Keratinocyte (primary cell): ENCODE measurements at regions not wholly inside any gene's neighbourhood (a gene's known extent, or its start where the extent isn't known, plus 50 kb on each side); places are given as distances from the start of the nearest gene placed in this dataset.

Experiments used
- DNase-seq: peaks from one replicate; pipeline ENCODE4 v3.0.0-alpha.2; 2011; ENCODE audit warnings: low read depth, missing footprints, low spot score
- FAIRE-seq: peaks from 2 replicates; lab custom pipeline; 2011; peaks lifted over from hg19 to GRCh38; lab: Jason Lieb, UNC
- H2AFZ ChIP-seq: 2 replicates; pipeline ENCODE4 v1.6.0; 2012; ENCODE audit warnings: low read length, control low read depth, inconsistent platforms; ENCODE audit not compliant: control insufficient read depth
- H3K27ac ChIP-seq: 2 replicates; pipeline ENCODE4 v1.5.1; 2011; ENCODE audit warnings: low read length; ENCODE audit not compliant: control insufficient read depth, insufficient read depth
- H3K27me3 ChIP-seq: 3 replicates; pipeline ENCODE4 v1.6.0; 2011; ENCODE audit warnings: low read length; ENCODE audit not compliant: control insufficient read depth, insufficient read depth; ENCODE audit errors: extremely low read depth
- H3K36me3 ChIP-seq, 2 experiments: 2 replicates in 1 of 2; 3 replicates in 1 of 2; pipeline ENCODE4 v1.5.1; 2011; ENCODE audit warnings: low read length in 2 of 2, mild to moderate bottlenecking in 1 of 2; ENCODE audit not compliant: control insufficient read depth in 2 of 2, insufficient read depth in 2 of 2; ENCODE audit errors: extremely low read depth in 1 of 2
- H3K4me1 ChIP-seq: 3 replicates; pipeline ENCODE4 v1.5.1; 2011; ENCODE audit warnings: low read length; ENCODE audit not compliant: control insufficient read depth, insufficient read depth; ENCODE audit errors: extremely low read depth
- H3K4me2 ChIP-seq: 3 replicates; pipeline ENCODE4 v1.6.0; 2011; ENCODE audit warnings: low read depth, low read length; ENCODE audit not compliant: control insufficient read depth, insufficient read depth; ENCODE audit errors: extremely low read depth
- H3K4me3 ChIP-seq, 3 experiments: fragments of 200-600 bp in 1 of 3; sonication (generic) in 1 of 3; 2 replicates in 2 of 3; 3 replicates in 1 of 3; pipeline ENCODE4 v1.5.1; 2011 to 2016; ENCODE audit warnings: low read length in 3 of 3, mild to moderate bottlenecking in 3 of 3, control low read depth in 2 of 3, inconsistent platforms in 1 of 3, low read depth in 1 of 3, mixed read lengths in 1 of 3, mixed run types in 1 of 3, moderate library complexity in 1 of 3; ENCODE audit not compliant: control insufficient read depth in 2 of 3, insufficient read depth in 2 of 3; ENCODE audit errors: extremely low read depth in 1 of 3
- H3K79me2 ChIP-seq: 2 replicates; pipeline ENCODE4 v1.6.0; 2012; ENCODE audit warnings: low read length; ENCODE audit not compliant: control insufficient read depth, insufficient read depth
- H3K9ac ChIP-seq: 3 replicates; pipeline ENCODE4 v1.6.0; 2011; ENCODE audit warnings: low read length; ENCODE audit not compliant: control insufficient read depth, insufficient read depth; ENCODE audit errors: extremely low read depth
- H3K9me1 ChIP-seq: 3 replicates; pipeline ENCODE4 v1.6.0; 2011; ENCODE audit warnings: low read length; ENCODE audit not compliant: control insufficient read depth, insufficient read depth; ENCODE audit errors: extremely low read depth
- H3K9me3 ChIP-seq: 2 replicates; pipeline ENCODE4 v1.5.1; 2012; ENCODE audit warnings: low read depth, low read length; ENCODE audit not compliant: control insufficient read depth
- H4K20me1 ChIP-seq: 3 replicates; pipeline ENCODE4 v1.6.0; 2011; ENCODE audit warnings: low read length; ENCODE audit not compliant: control insufficient read depth, insufficient read depth; ENCODE audit errors: extremely low read depth
- EZH2 ChIP-seq: IDR thresholded peaks from one replicate; pipeline ENCODE4 v1.6.1; 2012; ENCODE audit warnings: inconsistent platforms, mild to moderate bottlenecking, low read length, moderate library complexity
- dilution Hi-C: fragments of 300-500 bp; cut with MboI; formaldehyde crosslinking; loops from one replicate; pipeline ENCODE4 v1.7.0; 2020; ENCODE audit warnings: low sequenced_read_pairs; ENCODE audit not compliant: extremely low pct_ligation_motif_present
- TF ChIP-seq, protein P1 (sequence below), 3 experiments: IDR thresholded peaks in 1 of 3; conservative IDR thresholded peaks in 1 of 3; optimal IDR thresholded peaks in 1 of 3; 2 replicates in 2 of 3; 3 replicates in 1 of 3; pipeline versions ENCODE3 to v1.5.1; 2011; ENCODE audit warnings: low read length in 3 of 3, mild to moderate bottlenecking in 3 of 3, moderate library complexity in 2 of 3, control low read depth in 1 of 3, inconsistent platforms in 1 of 3; ENCODE audit not compliant: insufficient read depth in 2 of 3; ENCODE audit errors: extremely low read depth in 1 of 3

DNA sequence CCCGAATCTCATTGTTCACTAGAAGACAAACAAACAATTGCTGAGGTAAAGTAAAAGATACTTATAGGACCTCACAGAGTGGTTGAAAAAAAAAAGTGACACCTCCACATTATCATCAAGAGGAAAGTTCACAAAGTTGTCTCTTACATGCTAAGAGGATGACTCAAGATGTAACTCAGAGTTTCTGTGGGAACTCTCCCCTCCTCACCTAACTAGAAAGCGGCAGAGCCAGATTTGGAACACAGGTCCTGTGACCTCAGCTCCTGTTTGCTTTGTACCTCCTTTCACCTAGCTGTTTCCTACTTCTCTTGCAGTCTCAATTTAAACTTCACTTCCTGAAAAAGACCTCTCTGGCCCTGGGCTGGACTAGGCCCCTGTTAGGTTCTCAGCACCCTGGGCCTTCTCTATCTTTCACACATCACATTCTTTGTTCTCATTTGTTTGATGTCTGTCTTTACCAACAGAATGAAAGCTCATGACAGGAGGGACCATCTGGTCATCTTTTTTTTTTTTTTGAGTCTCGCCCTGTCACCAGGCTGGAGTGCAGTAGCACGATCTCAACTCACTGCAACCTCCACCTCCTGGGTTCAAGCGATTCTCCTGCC is 60.8 kb downstream of the CD24 start:
- Histone ChIP-seq H3K9ac (peak overlapping the region; percentile 9), H3K4me2 (peak overlapping the region; percentile 54), H3K9me3 (no peaks in the 10 kb centered on the region), H3K4me3 (no peak overlapping the region), H2AFZ (peak overlapping the region; percentile 71), H3K36me3 (no peaks in the 10 kb centered on the region), H3K4me1 (peaks cover 23% of the 10 kb centered on the region), H4K20me1 (no peaks in the 10 kb centered on the region), H3K79me2 (no peaks in the 10 kb centered on the region), H3K27ac (peak overlapping the region; percentile 60), H3K27me3 (no peaks in the 10 kb centered on the region), H3K9me1 (no peaks in the 10 kb centered on the region)
- DNase-seq (peak; percentile 57), FAIRE-seq (no peak)
- TF ChIP-seq, protein P1, sequence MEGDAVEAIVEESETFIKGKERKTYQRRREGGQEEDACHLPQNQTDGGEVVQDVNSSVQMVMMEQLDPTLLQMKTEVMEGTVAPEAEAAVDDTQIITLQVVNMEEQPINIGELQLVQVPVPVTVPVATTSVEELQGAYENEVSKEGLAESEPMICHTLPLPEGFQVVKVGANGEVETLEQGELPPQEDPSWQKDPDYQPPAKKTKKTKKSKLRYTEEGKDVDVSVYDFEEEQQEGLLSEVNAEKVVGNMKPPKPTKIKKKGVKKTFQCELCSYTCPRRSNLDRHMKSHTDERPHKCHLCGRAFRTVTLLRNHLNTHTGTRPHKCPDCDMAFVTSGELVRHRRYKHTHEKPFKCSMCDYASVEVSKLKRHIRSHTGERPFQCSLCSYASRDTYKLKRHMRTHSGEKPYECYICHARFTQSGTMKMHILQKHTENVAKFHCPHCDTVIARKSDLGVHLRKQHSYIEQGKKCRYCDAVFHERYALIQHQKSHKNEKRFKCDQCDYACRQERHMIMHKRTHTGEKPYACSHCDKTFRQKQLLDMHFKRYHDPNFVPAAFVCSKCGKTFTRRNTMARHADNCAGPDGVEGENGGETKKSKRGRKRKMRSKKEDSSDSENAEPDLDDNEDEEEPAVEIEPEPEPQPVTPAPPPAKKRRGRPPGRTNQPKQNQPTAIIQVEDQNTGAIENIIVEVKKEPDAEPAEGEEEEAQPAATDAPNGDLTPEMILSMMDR (optimal IDR thresholded peaks at IDR 0.05 in 1 of 3, IDR thresholded peaks at IDR 0.05 in 1 of 3, conservative IDR thresholded peaks at IDR 0.05 in 1 of 3; ENCODE audit: extremely low read depth in 1 of 3, insufficient read depth in 2 of 3, low read length in 3 of 3) = no peak
- TF ChIP-seq EZH2 = no peak
- dilution Hi-C loops = no loop called here

DNA sequence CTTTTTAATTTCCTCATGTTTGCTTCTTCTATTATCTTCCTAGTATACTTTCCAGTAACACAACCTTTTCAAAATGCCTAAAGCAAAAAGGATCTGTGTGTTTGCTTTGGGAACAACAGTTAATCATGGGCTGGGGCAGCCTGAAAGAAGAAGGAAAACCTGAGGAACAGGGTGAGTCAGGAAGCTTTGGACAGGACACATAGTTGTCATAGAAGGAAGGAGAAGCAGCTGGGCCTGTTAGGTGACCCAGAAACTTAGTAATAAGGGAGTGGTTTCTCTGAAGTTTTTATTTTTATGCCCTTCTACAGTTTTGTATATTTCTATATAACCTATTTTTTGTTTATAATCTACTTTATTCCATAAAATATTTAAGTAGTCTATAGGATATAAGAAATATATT is 61.4 kb downstream of the CD24 start:
- peak; percentile 33 for DNase-seq
- Histone ChIP-seq H3K4me1 (peaks cover 27% of the 10 kb centered on the region), H3K9me1 (no peaks in the 10 kb centered on the region), H4K20me1 (no peaks in the 10 kb centered on the region), H3K27ac (peak overlapping the region; percentile 60), H3K4me3 (no peak overlapping the region), H3K79me2 (no peaks in the 10 kb centered on the region), H3K36me3 (no peaks in the 10 kb centered on the region), H2AFZ (no peak overlapping the region), H3K27me3 (no peaks in the 10 kb centered on the region), H3K4me2 (no peak overlapping the region), H3K9ac (peak overlapping the region; percentile 9), H3K9me3 (no peaks in the 10 kb centered on the region)
- dilution Hi-C loops = no loop called here
- no peak for FAIRE-seq
- no peak for TF ChIP-seq EZH2
- TF ChIP-seq, protein P1 (optimal IDR thresholded peaks at IDR 0.05 in 1 of 3, IDR thresholded peaks at IDR 0.05 in 1 of 3, conservative IDR thresholded peaks at IDR 0.05 in 1 of 3; ENCODE audit: extremely low read depth in 1 of 3, insufficient read depth in 2 of 3, low read length in 3 of 3) = no peak
